T-helper 17 cell (primary cell): ENCODE measurements at regions not wholly inside any gene's neighbourhood (a gene's known extent, or its start where the extent isn't known, plus 50 kb on each side); places are given as distances from the start of the nearest gene placed in this dataset.

Experiments used
- ATAC-seq: fragments of 150-1000 bp; cut with Tn5 transposase; 2 replicates; pipeline ENCODE4 v1.10.0; 2021; ENCODE audit warnings: mild to moderate bottlenecking, moderate library complexity
- DNase-seq, 3 donors: peaks; one replicate each; pipeline versions ENCODE4 v3.0.0 to v3.0.0-alpha.2; 2020 to 2021
- H3K9me3 ChIP-seq: one replicate; pipeline ENCODE4 v1.7.0; 2013; ENCODE audit warnings: low read length, mild to moderate bottlenecking; ENCODE audit not compliant: control insufficient read depth, poor library complexity, severe bottlenecking
- H3K27ac Mint-ChIP-seq: one replicate; pipeline ENCODE4 v1.8.0; 2022; ENCODE audit warnings: mild to moderate bottlenecking, moderate library complexity, mixed read lengths
- H3K27me3 Mint-ChIP-seq: one replicate; pipeline ENCODE4 v1.8.0; 2022; ENCODE audit warnings: mixed read lengths
- H3K36me3 Mint-ChIP-seq: one replicate; pipeline ENCODE4 v1.8.0; 2022; ENCODE audit warnings: low read depth, mixed read lengths
- H3K4me1 Mint-ChIP-seq: one replicate; pipeline ENCODE4 v1.8.0; 2022; ENCODE audit warnings: mild to moderate bottlenecking, mixed read lengths
- H3K4me3 Mint-ChIP-seq: one replicate; pipeline ENCODE4 v1.8.0; 2022; ENCODE audit warnings: mild to moderate bottlenecking, moderate library complexity, mixed read lengths

GRCh38 chr14:65359503-65359902 is 53.0 kb upstream of the FUT8 start:
- peaks cover 15% of the 10 kb centered on the region for H3K4me1 Mint-ChIP-seq
- H3K27me3 Mint-ChIP-seq, result no peaks in the 10 kb centered on the region
- DNase-seq, result no peak
- no peaks in the 10 kb centered on the region for H3K9me3 ChIP-seq
- H3K4me3 Mint-ChIP-seq, result no peak overlapping the region
- no peak overlapping the region for H3K27ac Mint-ChIP-seq
- ATAC-seq, result no peak
- H3K36me3 Mint-ChIP-seq, result no peaks in the 10 kb centered on the region

- Mint-ChIP-seq H3K27me3 (no peaks in the 10 kb centered on the region), H3K27ac (no peak overlapping the region), H3K36me3 (no peaks in the 10 kb centered on the region)
These were observed 52.3 kb upstream of the FUT8 start for GRCh38 chr14:65360144-65360784.

GRCh38 chr14:65361920-65362319 is 50.6 kb upstream of the FUT8 start:
- Mint-ChIP-seq H3K4me3 (no peak overlapping the region), H3K36me3 (no peaks in the 10 kb centered on the region), H3K27me3 (no peaks in the 10 kb centered on the region), H3K27ac (no peak overlapping the region), H3K4me1 (peaks cover 7% of the 10 kb centered on the region)
- DNase-seq (no peak), ATAC-seq (no peak)
- no peaks in the 10 kb centered on the region for H3K9me3 ChIP-seq

More at GRCh38 chr14:65360144-65360784, 52.3 kb upstream of the FUT8 start:
- DNase-seq (no peak), ATAC-seq (no peak)
- no peaks in the 10 kb centered on the region for H3K9me3 ChIP-seq
- Mint-ChIP-seq H3K4me1 (peaks cover 15% of the 10 kb centered on the region), H3K4me3 (no peak overlapping the region)
